ENCODE measurements at regions not wholly inside any gene's neighbourhood (a gene's known extent, or its start where the extent isn't known, plus 50 kb on each side); places are given as distances from the start of the nearest gene placed in this dataset.

GRCh38 chr13:62057286-62057685 is 641.6 kb upstream of the PCDH20 start:
- intact Hi-C loops (cut with micrococcal nuclease), result no loop called here
- no peak for ATAC-seq
- Histone ChIP-seq H3K79me2 (ENCODE audit: insufficient read depth, low read length) (no peaks in the 10 kb centered on the region), H3K4me3 (replicated peaks in 1 of 2; ENCODE audit: low read depth in 1 of 2, low read length in 2 of 2) (no peak overlapping the region), H4K20me1 (ENCODE audit: insufficient read depth) (no peaks in the 10 kb centered on the region; the same call in 1 of the 2 replicates), H3K4me1 (ENCODE audit: control insufficient read depth in 1 of 2, insufficient read depth in 2 of 2, low read length in 2 of 2) (no peaks in the 10 kb centered on the region), H3K4me2 (ENCODE audit: low read length) (no peak overlapping the region), H2AFZ (ENCODE audit: low read depth, low read length, poor library complexity, severe bottlenecking) (no peak overlapping the region), H3K27ac (ENCODE audit: low read depth, low read length) (no peak overlapping the region), H3K36me3 (ENCODE audit: control insufficient read depth in 1 of 2, insufficient read depth in 2 of 2, low read length in 2 of 2) (no peaks in the 10 kb centered on the region), H3K9ac (ENCODE audit: low read length) (no peak overlapping the region), H3K27me3 (ENCODE audit: insufficient read depth, low read length) (no peaks in the 10 kb centered on the region), H3K9me3 (ENCODE audit: control insufficient read depth in 1 of 2, insufficient read depth in 1 of 2, low read depth in 1 of 2, low read length in 2 of 2) (no peaks in the 10 kb centered on the region), H3K9me2 (ENCODE audit: insufficient read depth) (no peaks in the 10 kb centered on the region)
- ChIA-PET POLR2A (no interaction called here), CTCF (no interaction called here), RAD21 (ENCODE audit: low non-redundant PET in 1 of 2, low total read pairs in 2 of 2, uncharacterized antibody in 2 of 2, unreplicated experiment in 2 of 2) (no interaction called here)
- TF ChIP-seq ATF3 (IDR thresholded peaks at IDR 0.05) (no peak), ZNF274 (IDR thresholded peaks at IDR 0.05; ENCODE audit: low read depth, low read length) (no peak), CEBPB (IDR thresholded peaks at IDR 0.05; ENCODE audit: low read depth) (no peak), JUND (IDR thresholded peaks at IDR 0.05) (no peak), SRF (IDR thresholded peaks at IDR 0.05; ENCODE audit: low read depth) (no peak), EZH2phosphoT487 (IDR thresholded peaks at IDR 0.05; ENCODE audit: borderline replicate concordance) (no peak), MAX (IDR thresholded peaks at IDR 0.05) (no peak), TCF7L2 (IDR thresholded peaks at IDR 0.05; ENCODE audit: borderline replicate concordance, extremely low read depth, insufficient read depth, insufficient read length) (no peak), EGR1 (IDR thresholded peaks at IDR 0.05; ENCODE audit: low read depth) (no peak), POLR2AphosphoS5 (IDR thresholded peaks at IDR 0.05; ENCODE audit: low read depth, low read length) (no peak), ELF1 (IDR thresholded peaks at IDR 0.05; ENCODE audit: borderline replicate concordance, low read depth) (no peak), SP1 (IDR thresholded peaks at IDR 0.05; ENCODE audit: low read depth) (no peak), CTCF (IDR thresholded peaks at IDR 0.05 in 2 of 3, conservative IDR thresholded peaks at IDR 0.05 in 1 of 3; ENCODE audit: borderline replicate concordance in 1 of 3, insufficient read depth in 1 of 3, low read depth in 2 of 3, low read length in 2 of 3) (no peak), FOSL1 (IDR thresholded peaks at IDR 0.05; ENCODE audit: low read depth) (no peak), CBX3 (IDR thresholded peaks at IDR 0.05; ENCODE audit: low read depth) (no peak), YY1 (IDR thresholded peaks at IDR 0.05; ENCODE audit: extremely low read depth, insufficient replicate concordance, low read depth, low read length) (no peak), REST (IDR thresholded peaks at IDR 0.05; ENCODE audit: low read depth) (no peak)
- no TSS peak for BruUV-seq (replicated peaks)
- DNase-seq (ENCODE audit: low read depth, low spot score), result no peak

All from HCT116 (cell line).